SKM-1 (cell line): ENCODE measurements at regions not wholly inside any gene's neighbourhood (a gene's known extent, or its start where the extent isn't known, plus 50 kb on each side); places are given as distances from the start of the nearest gene placed in this dataset.
A peak's percentile ranks its signal among the peaks of the same experiment; 100 is the strongest.

ENCODE experiments used
- DNase-seq: peaks from one replicate; lab custom pipeline; 2025; ENCODE audit not compliant: unreplicated experiment; lab: John Stamatoyannopoulos, UW

GRCh38 chr2:168338803-168339437, 91.5 kb upstream of the STK39 start:
- no peak for DNase-seq

- no peak for DNase-seq
These were observed 93.5 kb upstream of the STK39 start for GRCh38 chr2:168340931-168341330.

GRCh38 chr2:168343586-168343985, 96.2 kb upstream of the STK39 start:
- no peak for DNase-seq

- DNase-seq: no peak
These were observed 97.3 kb upstream of the STK39 start for GRCh38 chr2:168344706-168345105.

GRCh38 chr2:168345601-168346000, 98.2 kb upstream of the STK39 start:
- no peak for DNase-seq

GRCh38 chr2:168346725-168347477, 99.5 kb upstream of the STK39 start:
- peak; percentile 63 for DNase-seq

GRCh38 chr2:168348076-168348475, 100.7 kb upstream of the STK39 start:
- peak; percentile 12 for DNase-seq

GRCh38 chr2:168350380-168350779, 103.0 kb upstream of the STK39 start:
- no peak for DNase-seq

- DNase-seq: no peak
These were observed 102.8 kb upstream of the CERS6 start for GRCh38 chr2:168353251-168353650.

- DNase-seq: no peak
These were observed 101.6 kb upstream of the CERS6 start for GRCh38 chr2:168354499-168354898.

- DNase-seq: no peak
These were observed 101.0 kb upstream of the CERS6 start for GRCh38 chr2:168355121-168355520.

GRCh38 chr2:168355779-168356476, 100.1 kb upstream of the CERS6 start:
- DNase-seq: no peak

GRCh38 chr2:168356477-168356835, 99.6 kb upstream of the CERS6 start:
- no peak for DNase-seq

- no peak for DNase-seq
These were observed 98.1 kb upstream of the CERS6 start for GRCh38 chr2:168357797-168358472.

- no peak for DNase-seq
These were observed 97.0 kb upstream of the CERS6 start for GRCh38 chr2:168359082-168359481.

- peak; percentile 31 for DNase-seq
These were observed 92.6 kb upstream of the CERS6 start for GRCh38 chr2:168363347-168364092.

- peak; percentile 53 for DNase-seq
These were observed 90.9 kb upstream of the CERS6 start for GRCh38 chr2:168365094-168365621.

GRCh38 chr2:168369031-168369430, 87.0 kb upstream of the CERS6 start:
- DNase-seq: no peak

GRCh38 chr2:168371273-168372019, 84.6 kb upstream of the CERS6 start:
- DNase-seq: no peak

- DNase-seq: no peak
These were observed 82.6 kb upstream of the CERS6 start for GRCh38 chr2:168373468-168373867.
